Large intestine (tissue), 3 donors: ENCODE measurements at regions not wholly inside any gene's neighbourhood (a gene's known extent, or its start where the extent isn't known, plus 50 kb on each side); places are given as distances from the start of the nearest gene placed in this dataset.

Experiments
- DNase-seq, 2 donors: peaks; one replicate each; pipeline versions ENCODE4 v3.0.0 to v3.0.0-alpha.2; 2013
- H3K27ac ChIP-seq: one replicate; pipeline ENCODE4 v1.5.1; 2013; ENCODE audit warnings: low read length
- H3K27me3 ChIP-seq: 2 replicates; pipeline ENCODE4 v1.6.1; 2013; ENCODE audit warnings: low read length; ENCODE audit not compliant: control insufficient read depth, insufficient read depth
- H3K36me3 ChIP-seq: 2 replicates; pipeline ENCODE4 v1.6.1; 2013; ENCODE audit warnings: low read length; ENCODE audit not compliant: control insufficient read depth, insufficient read depth
- H3K4me1 ChIP-seq: one replicate; pipeline ENCODE4 v1.6.1; 2013; ENCODE audit warnings: low read length; ENCODE audit not compliant: control insufficient read depth, insufficient read depth
- H3K4me3 ChIP-seq: one replicate; pipeline ENCODE4 v1.5.1; 2013; ENCODE audit warnings: low read length
- H3K9me3 ChIP-seq: one replicate; pipeline ENCODE4 v1.6.1; 2013; ENCODE audit warnings: mild to moderate bottlenecking, low read depth, low read length, moderate library complexity; ENCODE audit not compliant: control insufficient read depth
- WGBS: methylation state at CpG from one replicate; pipeline ENCODE4 v1.1.5; 2013; ENCODE audit warnings: low lambda C conversion rate; ENCODE audit not compliant: insufficient coverage; 5-methylcytosine and 5-hydroxymethylcytosine counted together

- Histone ChIP-seq H3K4me1 (no peaks in the 10 kb centered on the region), H3K27ac (no peak overlapping the region), H3K4me3 (no peak overlapping the region), H3K36me3 (no peaks in the 10 kb centered on the region), H3K27me3 (peaks cover 6% of the 10 kb centered on the region), H3K9me3 (no peaks in the 10 kb centered on the region)
- no peak for DNase-seq
- 100% methylated on average over 1 of the region's 3 CpGs for WGBS
Observed at GRCh38 chr20:39101895-39102294, 139.8 kb downstream of the DHX35 start.

GRCh38 chr20:39100691-39101090, 138.5 kb downstream of the DHX35 start:
- no peak overlapping the region for H3K4me3 ChIP-seq
- H3K9me3 ChIP-seq, result no peaks in the 10 kb centered on the region
- no peak for DNase-seq
- H3K4me1 ChIP-seq, result no peaks in the 10 kb centered on the region
- no CpG with 5 or more reads among the region's 6 CpGs for WGBS
- H3K36me3 ChIP-seq, result no peaks in the 10 kb centered on the region
- peaks cover 5% of the 10 kb centered on the region for H3K27me3 ChIP-seq
- no peak overlapping the region for H3K27ac ChIP-seq

- Histone ChIP-seq H3K27me3 (peaks cover 5% of the 10 kb centered on the region), H3K4me1 (no peaks in the 10 kb centered on the region), H3K27ac (no peak overlapping the region), H3K9me3 (no peaks in the 10 kb centered on the region), H3K4me3 (no peak overlapping the region), H3K36me3 (no peaks in the 10 kb centered on the region)
- 60% methylated on average over 1 of the region's 3 CpGs for WGBS
- no peak for DNase-seq
Observed at GRCh38 chr20:39097889-39098288, 135.7 kb downstream of the DHX35 start.

GRCh38 chr20:39095870-39096269, 133.7 kb downstream of the DHX35 start:
- Histone ChIP-seq H3K4me3 (no peak overlapping the region), H3K4me1 (no peaks in the 10 kb centered on the region), H3K9me3 (no peaks in the 10 kb centered on the region), H3K36me3 (no peaks in the 10 kb centered on the region), H3K27me3 (peaks cover 5% of the 10 kb centered on the region), H3K27ac (no peak overlapping the region)
- WGBS, result no CpG with 5 or more reads among the region's 1 CpG
- DNase-seq, result no peak

DNA sequence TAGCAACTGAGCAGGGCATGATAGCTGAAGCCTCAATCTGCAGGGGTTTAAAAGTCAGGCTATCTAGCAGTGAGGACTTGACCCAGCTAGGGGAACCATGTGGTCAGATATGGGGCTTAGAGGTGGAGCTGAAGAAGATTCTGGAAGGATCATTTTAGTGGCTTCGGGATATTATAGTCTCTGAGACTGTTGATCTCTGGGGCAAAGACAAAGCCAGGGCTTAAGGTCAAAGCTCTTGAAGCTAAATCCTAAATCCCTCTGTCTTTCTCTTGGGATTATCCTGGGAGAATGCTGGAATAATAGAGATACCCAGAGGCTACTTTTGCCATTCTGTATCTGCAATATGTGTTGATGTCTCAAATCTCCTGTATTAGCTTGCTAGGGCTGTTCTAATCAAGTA, 132.2 kb downstream of the DHX35 start:
- H3K27ac ChIP-seq, result no peak overlapping the region
- no peaks in the 10 kb centered on the region for H3K9me3 ChIP-seq
- no peak for DNase-seq
- H3K4me1 ChIP-seq, result no peaks in the 10 kb centered on the region
- no CpG with 5 or more reads among the region's 1 CpG for WGBS
- no peaks in the 10 kb centered on the region for H3K36me3 ChIP-seq
- H3K4me3 ChIP-seq, result no peak overlapping the region
- peaks cover 2% of the 10 kb centered on the region for H3K27me3 ChIP-seq

GRCh38 chr20:39092733-39093410, 130.7 kb downstream of the DHX35 start:
- no peak overlapping the region for H3K27ac ChIP-seq
- no peaks in the 10 kb centered on the region for H3K4me1 ChIP-seq
- no peak for DNase-seq
- no peaks in the 10 kb centered on the region for H3K36me3 ChIP-seq
- H3K27me3 ChIP-seq, result peaks cover 1% of the 10 kb centered on the region
- no peak overlapping the region for H3K4me3 ChIP-seq
- WGBS, result no CpG with 5 or more reads among the region's 3 CpGs
- H3K9me3 ChIP-seq, result no peaks in the 10 kb centered on the region

DNA sequence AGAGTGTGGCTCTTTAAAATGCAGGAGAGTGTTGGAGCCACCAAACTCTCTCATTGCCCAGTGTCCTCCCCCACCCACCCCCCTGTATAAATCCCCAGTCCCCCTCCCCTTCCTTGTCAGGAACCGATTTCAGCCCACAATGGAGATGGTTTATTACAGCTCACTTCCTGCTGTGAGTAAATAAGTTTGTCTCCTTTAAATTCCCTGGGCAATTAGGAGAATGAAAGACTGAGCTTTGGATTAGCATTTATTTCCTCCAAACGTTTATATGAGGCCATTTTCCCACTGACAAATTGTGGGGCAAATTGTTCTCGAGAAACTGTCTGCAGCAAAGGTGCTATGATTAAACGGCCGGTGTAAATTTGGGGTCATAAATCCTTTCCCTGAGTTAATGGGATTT, 128.8 kb downstream of the DHX35 start:
- Histone ChIP-seq H3K36me3 (no peaks in the 10 kb centered on the region), H3K27ac (no peak overlapping the region), H3K9me3 (no peaks in the 10 kb centered on the region), H3K4me1 (no peaks in the 10 kb centered on the region), H3K4me3 (no peak overlapping the region), H3K27me3 (no peaks in the 10 kb centered on the region)
- WGBS, result no CpG with 5 or more reads among the region's 5 CpGs
- DNase-seq, result no peak

- no peaks in the 10 kb centered on the region for H3K4me1 ChIP-seq
- no peak overlapping the region for H3K4me3 ChIP-seq
- H3K27ac ChIP-seq, result no peak overlapping the region
- DNase-seq, result no peak
- H3K27me3 ChIP-seq, result no peaks in the 10 kb centered on the region
- H3K9me3 ChIP-seq, result no peaks in the 10 kb centered on the region
- no peaks in the 10 kb centered on the region for H3K36me3 ChIP-seq
- no CpG with 5 or more reads among the region's 1 CpG for WGBS
Observed at GRCh38 chr20:39089797-39090196, 127.7 kb downstream of the DHX35 start.
